SK-N-MC (cell line): ENCODE measurements at regions not wholly inside any gene's neighbourhood (a gene's known extent, or its start where the extent isn't known, plus 50 kb on each side); places are given as distances from the start of the nearest gene placed in this dataset.

ENCODE experiments used
- EZH2 ChIP-seq: fragments of 200-600 bp; sonication (generic); IDR thresholded peaks from one replicate; pipeline ENCODE4 v1.6.1; 2017; ENCODE audit warnings: antibody characterized with exemption
- FOXP2 ChIP-seq: optimal IDR thresholded peaks from 2 replicates; pipeline ENCODE3; 2011; ENCODE audit warnings: mild to moderate bottlenecking, moderate library complexity; ENCODE audit not compliant: insufficient read depth; ENCODE audit errors: extremely low read length, control extremely low read depth
- POLR2AphosphoS5 ChIP-seq: IDR thresholded peaks from 2 replicates; pipeline ENCODE4 v1.6.1; 2012; ENCODE audit warnings: mild to moderate bottlenecking, low read depth, low read length, borderline replicate concordance

DNA sequence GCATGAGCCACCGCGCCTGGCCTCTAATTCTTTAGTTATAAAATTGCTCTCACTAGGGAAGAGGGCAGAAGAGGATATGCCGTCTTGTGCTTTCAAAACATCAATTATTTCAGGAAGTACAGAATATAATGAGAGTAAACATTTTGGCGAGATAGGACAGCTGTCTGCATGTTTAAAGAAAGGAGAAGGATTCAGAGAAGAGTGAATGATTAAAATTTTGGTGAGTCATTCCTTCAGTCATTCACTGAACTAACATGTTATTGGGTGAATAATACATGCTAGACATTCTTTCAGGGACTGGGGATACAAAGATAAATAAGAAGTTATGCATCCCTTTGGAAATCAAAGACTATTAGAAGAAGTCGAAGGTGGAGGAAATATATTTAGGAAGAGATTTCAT lies 590.3 kb upstream of the GOT2 start:
- TF ChIP-seq POLR2AphosphoS5 (no peak), EZH2 (no peak), FOXP2 (no peak)
